Astrocyte of the cerebellum (primary cell): ENCODE measurements at regions not wholly inside any gene's neighbourhood (a gene's known extent, or its start where the extent isn't known, plus 50 kb on each side); places are given as distances from the start of the nearest gene placed in this dataset.

Source experiments
- DNase-seq: peaks from one replicate; pipeline ENCODE4 v3.0.0-alpha.2; 2011; ENCODE audit warnings: low read depth
- H3K4me3 ChIP-seq: 2 replicates; pipeline ENCODE4 v1.5.1; 2011; ENCODE audit warnings: mild to moderate bottlenecking, low read depth, low read length, moderate library complexity
- CTCF ChIP-seq: IDR thresholded peaks from 2 replicates; pipeline ENCODE4 v1.5.1; 2012; ENCODE audit warnings: low read length, low read depth, moderate library complexity, mild to moderate bottlenecking; ENCODE audit errors: missing control alignments
- in situ Hi-C: cut with HindIII; loops from 2 replicates; pipeline ENCODE4 v1.10.0; 2017; ENCODE audit warnings: low sequenced_read_pairs

GRCh38 chr7:91582799-91583477 lies 297.6 kb downstream of the MTERF1 start:
- no peak for TF ChIP-seq CTCF
- no peak for DNase-seq
- in situ Hi-C loops: no loop called here

GRCh38 chr7:91596287-91596686 lies 284.2 kb downstream of the MTERF1 start:
- TF ChIP-seq CTCF: no peak
- no peak for DNase-seq
- H3K4me3 ChIP-seq: no peak overlapping the region
- in situ Hi-C loops: no loop called here

More at GRCh38 chr7:91582799-91583477, 297.6 kb downstream of the MTERF1 start:
- no peak overlapping the region for H3K4me3 ChIP-seq

GRCh38 chr7:91598791-91599190 lies 281.7 kb downstream of the MTERF1 start:
- no peak overlapping the region for H3K4me3 ChIP-seq
- TF ChIP-seq CTCF: no peak
- DNase-seq: peak; percentile 13
- in situ Hi-C loops: no loop called here

- TF ChIP-seq CTCF: no peak
- in situ Hi-C loops: no loop called here
- no peak for DNase-seq
- no peak overlapping the region for H3K4me3 ChIP-seq
Measured at GRCh38 chr7:91600112-91600511, 280.4 kb downstream of the MTERF1 start.

- no peak for DNase-seq
- no peak overlapping the region for H3K4me3 ChIP-seq
- in situ Hi-C loops: no loop called here
- TF ChIP-seq CTCF: no peak
Measured at GRCh38 chr7:91603707-91604106, 276.8 kb downstream of the MTERF1 start.

GRCh38 chr7:91608606-91609005 lies 271.9 kb downstream of the MTERF1 start:
- no peak overlapping the region for H3K4me3 ChIP-seq
- in situ Hi-C loops: no loop called here
- DNase-seq: no peak
- TF ChIP-seq CTCF: no peak

- peak; percentile 3 for DNase-seq
- in situ Hi-C loops: no loop called here
- TF ChIP-seq CTCF: no peak
- no peak overlapping the region for H3K4me3 ChIP-seq
Measured at GRCh38 chr7:91609525-91609924, 271.0 kb downstream of the MTERF1 start.
